H1 (cell line): ENCODE measurements at regions not wholly inside any gene's neighbourhood (a gene's known extent, or its start where the extent isn't known, plus 50 kb on each side); places are given as distances from the start of the nearest gene placed in this dataset.

ENCODE experiments used
- BRCA1 ChIP-seq: IDR thresholded peaks from 2 replicates; pipeline ENCODE4 v1.6.1; 2012; ENCODE audit warnings: low read depth, low read length, improper control_type of control experiment
- TF ChIP-seq, protein P1 (sequence below): IDR thresholded peaks from 2 replicates; pipeline ENCODE4 v1.6.1; 2012; ENCODE audit warnings: inconsistent platforms

DNA sequence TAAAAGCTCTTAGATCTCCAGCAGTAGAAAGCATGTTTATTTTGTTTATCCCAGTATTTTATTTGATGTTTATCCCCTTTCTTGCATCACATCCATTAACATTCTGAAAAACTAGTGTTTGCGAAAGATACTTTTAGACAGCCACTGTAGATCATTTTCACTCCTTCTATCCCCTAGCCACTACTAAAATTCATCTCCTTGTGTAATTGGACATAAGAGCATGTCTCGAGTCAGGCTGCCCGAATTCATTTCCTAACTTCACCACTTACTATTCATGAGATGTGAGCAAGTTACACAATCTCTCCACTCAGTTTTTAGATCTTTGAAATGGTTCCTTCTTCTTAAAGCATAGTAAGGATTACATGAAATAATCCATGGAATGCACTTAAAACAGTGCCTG is 514.0 kb downstream of the KLF5 start (continued):
- TF ChIP-seq, protein P1, sequence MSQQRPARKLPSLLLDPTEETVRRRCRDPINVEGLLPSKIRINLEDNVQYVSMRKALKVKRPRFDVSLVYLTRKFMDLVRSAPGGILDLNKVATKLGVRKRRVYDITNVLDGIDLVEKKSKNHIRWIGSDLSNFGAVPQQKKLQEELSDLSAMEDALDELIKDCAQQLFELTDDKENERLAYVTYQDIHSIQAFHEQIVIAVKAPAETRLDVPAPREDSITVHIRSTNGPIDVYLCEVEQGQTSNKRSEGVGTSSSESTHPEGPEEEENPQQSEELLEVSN, result no peak
- no peak for TF ChIP-seq BRCA1
